Loucy (cell line): ENCODE measurements at regions not wholly inside any gene's neighbourhood (a gene's known extent, or its start where the extent isn't known, plus 50 kb on each side); places are given as distances from the start of the nearest gene placed in this dataset.

ENCODE experiments used
- H2AFZ ChIP-seq: fragments of 200-600 bp; sonication (generic); 2 replicates; pipeline ENCODE4 v1.6.0; 2016; ENCODE audit warnings: antibody characterized with exemption, mild to moderate bottlenecking, low read length, moderate library complexity
- H3F3A ChIP-seq: fragments of 200-600 bp; 2 replicates; pipeline ENCODE4 v1.6.0; 2016; ENCODE audit warnings: antibody characterized with exemption, low read depth, mild to moderate bottlenecking
- H3K27me3 ChIP-seq: fragments of 200-600 bp; sonication (generic); 2 replicates; pipeline ENCODE4 v1.6.1; 2014; ENCODE audit warnings: low read length, mild to moderate bottlenecking; ENCODE audit not compliant: insufficient read depth, poor library complexity, severe bottlenecking
- H3K36me3 ChIP-seq: fragments of 200-600 bp; sonication (generic); 2 replicates; pipeline ENCODE4 v1.6.1; 2016; ENCODE audit warnings: low read length; ENCODE audit not compliant: insufficient read depth
- H3K4me1 ChIP-seq: fragments of 200-600 bp; sonication (generic); 2 replicates; pipeline ENCODE4 v1.5.1; 2014; ENCODE audit warnings: low read length, mild to moderate bottlenecking; ENCODE audit not compliant: insufficient read depth, poor library complexity, severe bottlenecking
- H3K4me2 ChIP-seq: fragments of 200-600 bp; sonication (generic); 2 replicates; pipeline ENCODE4 v1.6.0; 2014; ENCODE audit warnings: antibody characterized with exemption, low read length, low read depth, mild to moderate bottlenecking; ENCODE audit not compliant: poor library complexity, severe bottlenecking
- H3K4me3 ChIP-seq: fragments of 200-600 bp; sonication (generic); 2 replicates; pipeline ENCODE4 v1.5.1; 2014; ENCODE audit warnings: low read length, mild to moderate bottlenecking, mixed read lengths; ENCODE audit not compliant: poor library complexity, severe bottlenecking
- H3K79me2 ChIP-seq: fragments of 200-600 bp; sonication (generic); 2 replicates; pipeline ENCODE4 v1.6.1; 2014; ENCODE audit warnings: low read length; ENCODE audit not compliant: insufficient read depth
- H3K9ac ChIP-seq: fragments of 200-600 bp; sonication (generic); 2 replicates; pipeline ENCODE4 v1.6.0; 2014; ENCODE audit warnings: mild to moderate bottlenecking, low read depth, low read length, moderate library complexity; ENCODE audit not compliant: poor library complexity, severe bottlenecking
- H3K9me2 ChIP-seq: fragments of 200-600 bp; sonication (generic); replicated peaks from 2 replicates; pipeline ENCODE4 v1.6.1; 2016; ENCODE audit warnings: low read depth, low read length, mixed read lengths
- H3K9me3 ChIP-seq: fragments of 200-600 bp; sonication (generic); 2 replicates; pipeline ENCODE4 v1.6.1; 2014; ENCODE audit warnings: mild to moderate bottlenecking, antibody characterized with exemption, low read length, low read depth; ENCODE audit not compliant: insufficient read depth
- H4K20me1 ChIP-seq: fragments of 200-600 bp; sonication (generic); 2 replicates; pipeline ENCODE4 v1.6.0; 2014; ENCODE audit warnings: antibody characterized with exemption, low read length, mild to moderate bottlenecking; ENCODE audit not compliant: insufficient read depth, poor library complexity, severe bottlenecking
- EZH2phosphoT487 ChIP-seq: fragments of 200-600 bp; IDR thresholded peaks from 2 replicates; pipeline ENCODE4 v1.6.1; 2018; ENCODE audit warnings: antibody characterized with exemption, mild to moderate bottlenecking, moderate library complexity, borderline replicate concordance
- TF ChIP-seq, protein P1 (sequence below): fragments of 200-600 bp; sonication (generic); conservative IDR thresholded peaks from 2 replicates; pipeline ENCODE4 v1.5.1; 2014; ENCODE audit warnings: mild to moderate bottlenecking, antibody characterized with exemption, low read length

DNA sequence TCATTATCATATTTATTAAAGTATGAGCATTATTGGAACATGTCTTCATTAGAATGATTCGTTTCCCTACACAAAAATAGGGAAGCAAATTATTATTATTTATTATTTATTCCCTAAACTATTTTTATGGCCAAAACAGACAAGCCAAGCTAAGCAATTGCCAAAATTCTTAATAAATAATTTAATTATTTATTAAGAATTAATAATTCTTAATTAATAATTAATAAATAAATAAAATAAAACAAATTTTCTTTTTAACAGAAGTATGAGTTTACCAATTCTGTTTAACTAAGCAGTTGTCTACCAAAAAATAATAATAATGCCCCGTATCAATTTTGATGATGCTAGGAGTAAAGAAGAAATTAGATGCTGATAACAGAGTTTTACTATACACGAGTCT, 1080.8 kb upstream of the AGA start:
- no peak overlapping the region for H3K4me3 ChIP-seq
- H3F3A ChIP-seq: no peaks in the 10 kb centered on the region
- H3K27me3 ChIP-seq: no peaks in the 10 kb centered on the region
- no peak overlapping the region for H3K4me2 ChIP-seq
- H4K20me1 ChIP-seq: no peaks in the 10 kb centered on the region
- TF ChIP-seq, protein P1, sequence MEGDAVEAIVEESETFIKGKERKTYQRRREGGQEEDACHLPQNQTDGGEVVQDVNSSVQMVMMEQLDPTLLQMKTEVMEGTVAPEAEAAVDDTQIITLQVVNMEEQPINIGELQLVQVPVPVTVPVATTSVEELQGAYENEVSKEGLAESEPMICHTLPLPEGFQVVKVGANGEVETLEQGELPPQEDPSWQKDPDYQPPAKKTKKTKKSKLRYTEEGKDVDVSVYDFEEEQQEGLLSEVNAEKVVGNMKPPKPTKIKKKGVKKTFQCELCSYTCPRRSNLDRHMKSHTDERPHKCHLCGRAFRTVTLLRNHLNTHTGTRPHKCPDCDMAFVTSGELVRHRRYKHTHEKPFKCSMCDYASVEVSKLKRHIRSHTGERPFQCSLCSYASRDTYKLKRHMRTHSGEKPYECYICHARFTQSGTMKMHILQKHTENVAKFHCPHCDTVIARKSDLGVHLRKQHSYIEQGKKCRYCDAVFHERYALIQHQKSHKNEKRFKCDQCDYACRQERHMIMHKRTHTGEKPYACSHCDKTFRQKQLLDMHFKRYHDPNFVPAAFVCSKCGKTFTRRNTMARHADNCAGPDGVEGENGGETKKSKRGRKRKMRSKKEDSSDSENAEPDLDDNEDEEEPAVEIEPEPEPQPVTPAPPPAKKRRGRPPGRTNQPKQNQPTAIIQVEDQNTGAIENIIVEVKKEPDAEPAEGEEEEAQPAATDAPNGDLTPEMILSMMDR: no peak
- no peak for TF ChIP-seq EZH2phosphoT487
- no peaks in the 10 kb centered on the region for H3K36me3 ChIP-seq
- H3K9me3 ChIP-seq: no peaks in the 10 kb centered on the region
- H3K4me1 ChIP-seq: no peaks in the 10 kb centered on the region
- no peak overlapping the region for H2AFZ ChIP-seq
- H3K9ac ChIP-seq: no peak overlapping the region
- no peaks in the 10 kb centered on the region for H3K9me2 ChIP-seq
- no peaks in the 10 kb centered on the region for H3K79me2 ChIP-seq

DNA sequence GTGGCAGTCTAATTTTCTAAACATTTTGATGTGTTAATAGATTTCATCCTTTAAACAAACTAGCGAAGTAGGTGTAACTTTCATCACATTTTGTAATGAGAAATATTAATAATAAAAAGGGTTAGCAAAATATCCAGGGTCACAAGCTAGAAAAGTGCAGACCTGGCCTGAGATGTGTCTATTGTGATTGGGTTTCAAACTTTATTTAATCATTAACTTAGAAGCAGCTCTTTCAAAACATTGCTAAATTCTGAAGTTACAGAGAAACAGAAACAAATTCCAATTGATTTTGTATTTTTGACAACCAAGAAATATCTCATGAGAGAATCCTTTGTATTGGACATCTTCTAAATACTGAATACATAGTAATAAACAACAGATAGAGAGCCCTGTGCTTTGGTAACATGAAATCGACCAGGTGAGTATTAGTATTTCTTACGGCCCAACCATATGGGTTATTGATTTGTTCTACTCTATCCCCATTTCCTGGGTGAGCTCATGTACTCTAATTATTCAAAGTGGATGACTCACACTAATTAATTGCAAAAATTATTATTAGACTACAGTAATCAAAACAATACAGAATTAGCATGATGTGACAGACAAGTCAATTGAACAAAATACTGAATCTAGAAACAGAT, 1093.8 kb upstream of the AGA start:
- H3F3A ChIP-seq: no peaks in the 10 kb centered on the region

DNA sequence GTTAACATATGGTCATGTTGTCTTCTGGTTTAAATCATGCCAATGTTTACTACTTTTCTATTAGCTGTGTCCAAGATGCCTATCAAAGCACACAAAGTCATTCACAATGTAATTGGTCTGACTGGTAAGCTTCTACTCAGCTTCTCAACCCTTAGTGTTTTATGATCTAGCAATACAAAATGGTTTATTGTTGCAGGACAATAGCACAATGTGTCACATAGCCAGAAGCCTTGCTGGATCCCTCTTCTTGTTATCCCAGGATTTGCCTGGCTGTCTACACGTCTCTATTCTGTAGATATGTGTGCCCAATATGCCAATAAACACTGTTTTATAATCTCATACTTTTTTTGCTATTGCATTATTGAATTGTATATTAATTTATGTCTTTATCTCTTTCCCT, 1111.0 kb upstream of the AGA start:
- Histone ChIP-seq H3K4me3 (no peak overlapping the region), H3K79me2 (no peaks in the 10 kb centered on the region), H4K20me1 (no peaks in the 10 kb centered on the region), H3K9me3 (no peaks in the 10 kb centered on the region), H3K27me3 (no peaks in the 10 kb centered on the region), H3K4me1 (no peaks in the 10 kb centered on the region), H3K9ac (no peak overlapping the region), H3K9me2 (no peaks in the 10 kb centered on the region), H2AFZ (no peak overlapping the region), H3F3A (no peaks in the 10 kb centered on the region), H3K36me3 (no peaks in the 10 kb centered on the region), H3K4me2 (no peak overlapping the region)
- TF ChIP-seq, protein P1: no peak
- no peak for TF ChIP-seq EZH2phosphoT487

More for the DNA sequence above, 1093.8 kb upstream of the AGA start:
- Histone ChIP-seq H3K4me1 (no peaks in the 10 kb centered on the region), H3K9me3 (no peaks in the 10 kb centered on the region), H3K27me3 (no peaks in the 10 kb centered on the region), H3K4me2 (no peak overlapping the region), H3K36me3 (no peaks in the 10 kb centered on the region), H3K9me2 (no peaks in the 10 kb centered on the region), H3K4me3 (no peak overlapping the region), H3K9ac (no peak overlapping the region), H4K20me1 (no peaks in the 10 kb centered on the region), H3K79me2 (no peaks in the 10 kb centered on the region), H2AFZ (no peak overlapping the region)
- TF ChIP-seq, protein P1: no peak
- no peak for TF ChIP-seq EZH2phosphoT487
